Activated CD4-positive, alpha-beta memory T cell treated with anti-CD3 and anti-CD28 coated beads, Interleukin-2, amount 10 ng/mL, durations not matched to agents 7 days and 5 days (primary cell): ENCODE measurements at regions not wholly inside any gene's neighbourhood (a gene's known extent, or its start where the extent isn't known, plus 50 kb on each side); places are given as distances from the start of the nearest gene placed in this dataset.
"Not testable (repeated sequence)": the region's sequence is repeated elsewhere in the genome, so short reads cannot be mapped to it uniquely, and the experiment has no call there.

ENCODE experiments used
- CTCF ChIA-PET: fragments of 350-600 bp; sonication (Branson Sonifier 250); formaldehyde crosslinking; loops from one replicate; lab custom pipeline; 2021; ENCODE audit warnings: antibody characterized with exemption, inconsistent platforms; lab: Charles Lee
- POLR2A ChIA-PET: fragments of 350-600 bp; sonication (Branson Sonifier 250); formaldehyde crosslinking; loops from one replicate; lab custom pipeline; 2021; ENCODE audit warnings: antibody characterized with exemption; lab: Charles Lee
- DNase-seq: peaks from one replicate; pipeline ENCODE4 v3.0.0-alpha.2; 2020
- H3K27ac Mint-ChIP-seq: one replicate; pipeline ENCODE4 v1.8.0; 2021; ENCODE audit warnings: mild to moderate bottlenecking, mixed read lengths
- H3K27me3 Mint-ChIP-seq: one replicate; pipeline ENCODE4 v1.8.0; 2021; ENCODE audit warnings: mixed read lengths
- H3K36me3 Mint-ChIP-seq: one replicate; pipeline ENCODE4 v1.8.0; 2021; ENCODE audit warnings: low read depth, mixed read lengths
- H3K4me1 Mint-ChIP-seq: one replicate; pipeline ENCODE4 v1.8.0; 2021; ENCODE audit warnings: mixed read lengths
- H3K4me3 Mint-ChIP-seq: one replicate; pipeline ENCODE4 v1.8.0; 2021; ENCODE audit warnings: mild to moderate bottlenecking, mixed read lengths
- H3K9me3 Mint-ChIP-seq: one replicate; pipeline ENCODE4 v1.8.0; 2021; ENCODE audit warnings: mixed read lengths

GRCh38 chrX:16067886-16068515, 55.4 kb upstream of the GRPR start:
- no peak for DNase-seq
- H3K27me3 Mint-ChIP-seq: peaks cover 4% of the 10 kb centered on the region
- CTCF ChIA-PET: no interaction called here
- H3K4me3 Mint-ChIP-seq: no peak overlapping the region
- no peaks in the 10 kb centered on the region for H3K36me3 Mint-ChIP-seq
- no peak overlapping the region for H3K27ac Mint-ChIP-seq
- no peaks in the 10 kb centered on the region for H3K9me3 Mint-ChIP-seq
- H3K4me1 Mint-ChIP-seq: no peaks in the 10 kb centered on the region
- POLR2A ChIA-PET: no interaction called here

- no peak for DNase-seq
- no peaks in the 10 kb centered on the region for H3K9me3 Mint-ChIP-seq
- H3K36me3 Mint-ChIP-seq: no peaks in the 10 kb centered on the region
- no peaks in the 10 kb centered on the region for H3K4me1 Mint-ChIP-seq
- CTCF ChIA-PET: no interaction called here
- no peak overlapping the region for H3K27ac Mint-ChIP-seq
- POLR2A ChIA-PET: no interaction called here
- no peak overlapping the region for H3K4me3 Mint-ChIP-seq
- H3K27me3 Mint-ChIP-seq: no peaks in the 10 kb centered on the region
Measured at GRCh38 chrX:16063921-16064320, 59.4 kb upstream of the GRPR start.

GRCh38 chrX:16063141-16063540, 60.2 kb upstream of the GRPR start:
- Mint-ChIP-seq H3K36me3 (no peaks in the 10 kb centered on the region), H3K27ac (no peak overlapping the region), H3K27me3 (no peaks in the 10 kb centered on the region), H3K4me3 (no peak overlapping the region), H3K9me3 (no peaks in the 10 kb centered on the region), H3K4me1 (no peaks in the 10 kb centered on the region)
- ChIA-PET POLR2A (no interaction called here), CTCF (no interaction called here)
- DNase-seq: no peak

- H3K4me1 Mint-ChIP-seq: no peaks in the 10 kb centered on the region
- no peaks in the 10 kb centered on the region for H3K27me3 Mint-ChIP-seq
- CTCF ChIA-PET: no interaction called here
- H3K9me3 Mint-ChIP-seq: no peaks in the 10 kb centered on the region
- no peak for DNase-seq
- no peak overlapping the region for H3K4me3 Mint-ChIP-seq
- POLR2A ChIA-PET: no interaction called here
- no peak overlapping the region for H3K27ac Mint-ChIP-seq
- no peaks in the 10 kb centered on the region for H3K36me3 Mint-ChIP-seq
Measured at GRCh38 chrX:16061296-16061695, 62.1 kb upstream of the GRPR start.

GRCh38 chrX:16060252-16060651, 63.1 kb upstream of the GRPR start:
- Mint-ChIP-seq H3K4me3 (no peak overlapping the region), H3K36me3 (no peaks in the 10 kb centered on the region), H3K27ac (no peak overlapping the region), H3K4me1 (no peaks in the 10 kb centered on the region), H3K27me3 (no peaks in the 10 kb centered on the region), H3K9me3 (no peaks in the 10 kb centered on the region)
- DNase-seq: no peak
- CTCF ChIA-PET: no interaction called here
- POLR2A ChIA-PET: no interaction called here

- POLR2A ChIA-PET: not testable (repeated sequence)
Measured at GRCh38 chrX:16049126-16049525, 74.2 kb upstream of the GRPR start.

GRCh38 chrX:16042980-16043379, 80.4 kb upstream of the GRPR start:
- POLR2A ChIA-PET: no interaction called here
- H3K27ac Mint-ChIP-seq: no peak overlapping the region
- no peaks in the 10 kb centered on the region for H3K9me3 Mint-ChIP-seq
- H3K36me3 Mint-ChIP-seq: no peaks in the 10 kb centered on the region
- no peak for DNase-seq
- H3K4me3 Mint-ChIP-seq: no peak overlapping the region
- peaks cover 3% of the 10 kb centered on the region for H3K27me3 Mint-ChIP-seq
- CTCF ChIA-PET: no interaction called here
- H3K4me1 Mint-ChIP-seq: peaks cover 6% of the 10 kb centered on the region

More at GRCh38 chrX:16049126-16049525, 74.2 kb upstream of the GRPR start:
- H3K4me1 Mint-ChIP-seq, H3K4me3 Mint-ChIP-seq, H3K27ac Mint-ChIP-seq, H3K27me3 Mint-ChIP-seq, CTCF ChIA-PET, H3K36me3 Mint-ChIP-seq, DNase-seq, H3K9me3 Mint-ChIP-seq: not testable (repeated sequence)

GRCh38 chrX:16039834-16040233, 83.5 kb upstream of the GRPR start:
- ChIA-PET POLR2A (no interaction called here), CTCF (no interaction called here)
- Mint-ChIP-seq H3K4me3 (no peak overlapping the region), H3K36me3 (no peaks in the 10 kb centered on the region), H3K9me3 (no peaks in the 10 kb centered on the region), H3K27ac (no peak overlapping the region), H3K4me1 (peaks cover 6% of the 10 kb centered on the region), H3K27me3 (peaks cover 4% of the 10 kb centered on the region)
- DNase-seq: no peak

GRCh38 chrX:16039363-16039762, 84.0 kb upstream of the GRPR start:
- H3K27me3 Mint-ChIP-seq: peaks cover 6% of the 10 kb centered on the region
- no peaks in the 10 kb centered on the region for H3K9me3 Mint-ChIP-seq
- no peaks in the 10 kb centered on the region for H3K36me3 Mint-ChIP-seq
- no peak for DNase-seq
- H3K4me1 Mint-ChIP-seq: peaks cover 6% of the 10 kb centered on the region
- ChIA-PET POLR2A (no interaction called here), CTCF (no interaction called here)
- H3K27ac Mint-ChIP-seq: no peak overlapping the region
- no peak overlapping the region for H3K4me3 Mint-ChIP-seq

GRCh38 chrX:16033331-16033730, 90.0 kb upstream of the GRPR start:
- CTCF ChIA-PET: no interaction called here
- Mint-ChIP-seq H3K27me3 (peaks cover 5% of the 10 kb centered on the region), H3K36me3 (no peaks in the 10 kb centered on the region), H3K27ac (no peak overlapping the region), H3K4me3 (no peak overlapping the region), H3K9me3 (no peaks in the 10 kb centered on the region), H3K4me1 (no peaks in the 10 kb centered on the region)
- POLR2A ChIA-PET: no interaction called here
- no peak for DNase-seq

- H3K4me3 Mint-ChIP-seq: no peak overlapping the region
- CTCF ChIA-PET: no interaction called here
- no peaks in the 10 kb centered on the region for H3K9me3 Mint-ChIP-seq
- H3K27ac Mint-ChIP-seq: no peak overlapping the region
- DNase-seq: no peak
- no peaks in the 10 kb centered on the region for H3K36me3 Mint-ChIP-seq
- no peaks in the 10 kb centered on the region for H3K27me3 Mint-ChIP-seq
- POLR2A ChIA-PET: no interaction called here
- H3K4me1 Mint-ChIP-seq: peaks cover 9% of the 10 kb centered on the region
Measured at GRCh38 chrX:16028576-16028975, 94.8 kb upstream of the GRPR start.

- no peaks in the 10 kb centered on the region for H3K9me3 Mint-ChIP-seq
- H3K27ac Mint-ChIP-seq: no peak overlapping the region
- DNase-seq: no peak
- ChIA-PET POLR2A (no interaction called here), CTCF (no interaction called here)
- H3K4me1 Mint-ChIP-seq: peaks cover 12% of the 10 kb centered on the region
- H3K27me3 Mint-ChIP-seq: peaks cover 10% of the 10 kb centered on the region
- no peaks in the 10 kb centered on the region for H3K36me3 Mint-ChIP-seq
- no peak overlapping the region for H3K4me3 Mint-ChIP-seq
Measured at GRCh38 chrX:16023790-16024734, 99.3 kb upstream of the GRPR start.

GRCh38 chrX:16022580-16023200, 100.7 kb upstream of the GRPR start:
- CTCF ChIA-PET: no interaction called here
- no peak for DNase-seq
- H3K36me3 Mint-ChIP-seq: no peaks in the 10 kb centered on the region
- peaks cover 10% of the 10 kb centered on the region for H3K27me3 Mint-ChIP-seq
- H3K9me3 Mint-ChIP-seq: no peaks in the 10 kb centered on the region
- POLR2A ChIA-PET: no interaction called here
- H3K27ac Mint-ChIP-seq: no peak overlapping the region
- no peak overlapping the region for H3K4me3 Mint-ChIP-seq
- peaks cover 12% of the 10 kb centered on the region for H3K4me1 Mint-ChIP-seq
